NOMO-1 treated with DMSO at 0.1 percent for 48 hours (cell line): ENCODE measurements at regions not wholly inside any gene's neighbourhood (a gene's known extent, or its start where the extent isn't known, plus 50 kb on each side); places are given as distances from the start of the nearest gene placed in this dataset.

Source experiments
- DNase-seq: peaks from one replicate; lab custom pipeline; 2025; ENCODE audit not compliant: unreplicated experiment; lab: John Stamatoyannopoulos, UW

- DNase-seq: no peak
These were observed 267.9 kb downstream of the DLL1 start for GRCh38 chr6:170022827-170023619.

GRCh38 chr6:170022291-170022722, 268.6 kb downstream of the DLL1 start:
- DNase-seq: no peak

GRCh38 chr6:170021579-170021978, 269.3 kb downstream of the DLL1 start:
- DNase-seq: no peak

DNA sequence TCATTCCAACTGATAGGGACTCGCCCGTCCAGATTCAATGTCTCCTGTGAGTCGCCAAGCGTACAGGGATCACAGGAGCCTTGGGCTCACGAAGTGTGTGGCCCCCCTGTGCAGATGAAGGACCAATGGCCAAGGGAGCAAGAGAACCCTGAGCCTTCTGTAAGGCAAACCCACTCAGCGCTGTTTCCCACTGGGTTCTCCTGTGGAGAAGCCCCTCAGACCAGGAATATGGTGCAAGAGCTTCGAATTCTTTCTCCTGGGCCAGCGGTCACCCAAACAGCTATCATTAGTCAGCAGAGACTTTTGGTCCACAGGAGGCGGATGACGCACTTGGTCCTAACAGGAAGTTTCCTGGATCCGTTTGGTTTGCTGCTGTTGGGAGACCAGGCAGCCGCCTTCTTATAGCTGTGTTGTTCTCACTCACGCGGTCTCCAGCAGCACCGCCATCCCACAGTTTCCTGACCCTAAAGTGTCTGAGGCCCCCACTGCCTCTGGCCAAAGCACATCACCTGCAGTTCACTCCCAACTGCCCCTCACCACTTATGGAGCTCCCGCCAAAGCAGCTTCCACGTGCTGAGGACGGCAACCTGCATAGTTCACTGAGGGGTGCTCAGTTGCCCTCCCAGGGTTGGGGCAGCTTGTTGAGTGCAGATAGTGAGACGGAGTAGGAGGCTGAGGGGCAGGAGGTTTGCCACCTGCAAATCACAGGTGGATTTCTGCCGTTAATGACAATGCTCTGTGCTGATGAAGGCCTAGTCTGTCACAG, 268.6 kb downstream of the ERMARD start:
- no peak for DNase-seq

GRCh38 chr6:170018936-170019817, 267.8 kb downstream of the ERMARD start:
- DNase-seq: peak; percentile 51

DNA sequence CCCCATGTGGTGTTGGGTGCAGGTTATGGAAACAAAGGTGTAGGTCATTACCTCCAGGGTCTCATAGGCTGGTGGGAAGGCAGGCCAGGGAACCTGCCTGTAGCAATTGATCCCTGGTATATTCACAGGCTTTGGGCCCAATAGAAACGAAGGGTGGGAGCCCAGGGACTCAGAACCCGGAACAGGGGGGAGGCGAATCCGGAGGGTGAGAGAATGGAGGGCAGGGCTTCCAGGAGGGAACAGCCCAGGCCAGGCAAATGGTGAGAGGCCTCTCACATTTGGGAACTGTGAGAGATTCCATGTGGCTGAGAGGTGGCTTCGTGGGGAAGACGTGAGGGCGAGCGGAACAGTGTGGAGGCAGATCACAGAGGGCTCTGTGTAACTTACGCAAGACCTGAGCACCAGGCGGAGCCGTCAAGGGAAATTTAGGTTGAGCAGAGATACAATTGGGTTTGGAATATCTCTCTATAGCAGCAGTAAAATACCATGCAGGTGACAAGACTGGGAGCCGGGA, 267.1 kb downstream of the ERMARD start:
- DNase-seq: peak; percentile 65

DNA sequence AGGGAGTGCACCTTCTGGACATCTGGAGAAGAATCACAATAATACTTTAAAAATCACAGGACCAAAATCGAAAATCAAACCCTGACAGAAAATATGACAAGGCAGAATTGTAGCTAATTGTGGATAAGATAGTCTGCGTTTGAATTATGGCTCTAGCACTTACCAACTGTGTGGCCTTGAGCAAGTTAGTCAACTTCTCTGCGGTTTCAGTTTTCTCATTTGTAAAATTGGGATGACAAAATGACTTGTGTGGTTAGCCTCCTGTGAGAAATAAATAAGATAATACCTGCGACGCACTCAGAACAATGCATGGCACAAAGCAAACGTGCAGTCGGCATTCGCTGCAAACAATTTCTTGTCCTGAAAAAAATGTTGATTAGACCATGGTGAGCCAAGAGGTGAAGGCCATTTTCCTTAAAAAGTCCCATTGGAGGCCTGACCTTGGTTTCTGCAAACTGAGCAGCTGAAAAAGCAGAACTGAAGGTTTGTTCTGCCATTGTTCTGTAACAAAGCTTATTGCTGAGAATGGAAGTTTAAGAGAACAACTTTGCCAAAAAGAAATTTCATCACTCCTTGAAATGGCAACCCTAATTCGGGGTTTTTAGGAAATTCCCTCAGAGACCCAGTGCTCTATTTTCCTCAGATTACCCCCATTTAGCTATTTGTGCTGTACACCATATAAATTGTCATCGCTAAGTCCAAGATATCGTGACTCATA, 266.3 kb downstream of the ERMARD start:
- DNase-seq: peak; percentile 83

DNA sequence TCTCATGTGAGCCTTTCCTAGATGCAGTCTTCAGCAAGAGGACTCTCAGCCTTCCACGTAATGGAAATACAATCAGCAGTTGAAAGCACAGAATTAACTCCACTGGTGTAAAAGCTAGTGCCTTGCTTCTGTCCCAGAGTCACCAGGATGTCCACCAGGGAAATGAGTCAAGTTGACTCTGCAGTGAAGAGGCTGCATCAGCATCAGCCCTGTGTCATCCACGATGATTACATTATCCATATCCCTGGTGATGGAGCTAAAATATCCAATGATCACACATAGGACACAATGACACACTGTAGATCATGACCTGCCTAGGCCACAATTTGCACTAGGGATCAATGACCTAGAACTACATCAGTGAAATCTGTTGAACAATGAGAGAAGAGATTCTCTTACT, 262.4 kb downstream of the ERMARD start:
- no peak for DNase-seq

DNA sequence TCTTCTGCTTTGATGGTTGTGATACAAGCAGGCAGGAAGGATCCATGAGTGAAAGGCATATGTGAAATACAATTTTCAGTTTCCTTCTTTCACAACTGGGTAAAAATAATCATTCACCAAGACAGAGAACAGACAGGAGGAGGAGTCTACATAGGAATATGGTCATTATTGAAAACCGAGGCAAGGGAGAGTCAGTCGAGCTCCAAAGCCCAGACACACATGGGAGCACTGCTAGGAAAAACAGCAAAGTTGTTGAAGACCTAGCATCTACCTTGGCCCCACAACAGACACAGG, 260.6 kb downstream of the ERMARD start:
- peak; percentile 88 for DNase-seq

DNA sequence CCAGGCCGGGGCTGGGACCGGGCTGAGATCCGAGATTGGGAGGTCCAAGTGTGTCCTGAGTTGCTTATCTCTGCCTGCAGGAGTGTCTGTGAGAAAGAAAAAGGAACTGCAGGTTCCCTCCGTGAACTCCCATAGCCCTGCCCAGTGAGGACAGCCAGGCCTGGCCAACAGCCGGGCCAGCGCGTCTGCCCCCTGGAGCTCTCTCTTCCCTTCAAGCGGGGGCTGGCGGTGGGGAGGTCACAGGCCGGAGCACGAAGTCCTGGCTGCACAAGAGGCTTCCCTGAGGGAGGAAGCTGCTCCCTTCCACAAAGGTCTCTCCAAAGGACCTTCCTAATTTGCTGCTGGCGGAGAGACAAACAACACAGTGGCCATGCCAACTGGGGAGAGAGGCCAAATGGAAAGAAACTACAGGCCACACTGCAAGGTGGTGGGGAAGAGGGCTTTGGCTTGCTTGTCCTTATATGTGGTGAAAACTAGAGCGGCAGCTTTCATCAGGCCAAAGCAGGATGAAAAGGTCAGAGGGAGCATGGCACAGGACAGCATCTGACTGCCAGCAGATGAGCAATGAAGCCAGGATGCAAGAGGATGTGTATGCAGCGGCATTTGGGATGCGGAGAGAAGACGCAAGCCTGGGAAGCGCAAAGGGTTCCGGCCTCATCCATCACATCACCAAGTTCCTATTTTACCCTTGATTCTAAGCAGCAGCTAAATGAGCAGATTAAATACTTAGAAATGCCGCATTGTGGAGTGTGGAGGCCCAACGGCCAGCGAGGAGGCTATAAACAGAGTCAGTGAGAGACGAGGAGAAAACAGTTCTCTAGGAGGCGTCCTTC, 260.0 kb downstream of the ERMARD start:
- peak; percentile 10 for DNase-seq

GRCh38 chr6:170010665-170011203, 259.3 kb downstream of the ERMARD start:
- DNase-seq: no peak

- no peak for DNase-seq
These were observed 256.9 kb downstream of the ERMARD start for GRCh38 chr6:170008294-170008785.

DNA sequence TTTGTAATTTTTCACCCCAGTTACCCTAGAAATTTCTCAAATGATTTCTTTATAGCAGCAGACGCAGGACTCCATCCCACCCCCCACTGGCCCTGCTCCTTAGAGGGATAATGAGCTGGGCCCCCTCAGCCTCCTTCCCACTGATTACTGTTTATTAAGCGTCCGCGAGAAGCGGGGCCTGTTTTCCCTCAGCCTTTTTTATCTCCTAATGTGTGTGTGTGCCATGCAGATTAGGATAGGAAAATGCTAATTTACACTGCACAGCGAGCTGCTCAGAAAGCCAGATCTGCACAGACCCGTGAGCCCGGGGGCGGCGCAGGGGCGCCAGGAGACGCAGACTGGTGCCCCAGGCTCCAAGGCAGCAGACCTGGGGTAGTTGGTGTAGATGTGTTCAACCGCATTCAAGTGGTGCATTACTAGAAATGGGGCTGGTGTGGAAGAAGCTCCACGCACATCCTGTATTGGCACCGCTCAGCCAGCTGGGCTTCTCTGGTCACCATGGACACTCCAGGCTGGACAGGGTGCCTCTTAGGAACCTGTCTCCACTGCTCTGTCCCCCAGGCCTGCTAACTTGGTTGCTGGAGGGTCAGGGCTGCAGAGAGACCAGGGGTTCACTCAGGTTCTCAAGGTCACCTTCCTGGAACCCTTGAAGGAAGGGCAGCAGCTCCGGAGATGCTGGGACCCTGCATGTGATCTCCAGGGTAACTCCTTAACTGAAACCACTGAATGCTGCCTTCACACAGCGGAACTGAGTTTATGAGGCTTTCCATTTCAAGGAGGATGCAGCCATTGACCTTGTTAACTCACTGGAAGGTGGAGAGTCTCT, 256.3 kb downstream of the ERMARD start:
- DNase-seq: no peak

DNA sequence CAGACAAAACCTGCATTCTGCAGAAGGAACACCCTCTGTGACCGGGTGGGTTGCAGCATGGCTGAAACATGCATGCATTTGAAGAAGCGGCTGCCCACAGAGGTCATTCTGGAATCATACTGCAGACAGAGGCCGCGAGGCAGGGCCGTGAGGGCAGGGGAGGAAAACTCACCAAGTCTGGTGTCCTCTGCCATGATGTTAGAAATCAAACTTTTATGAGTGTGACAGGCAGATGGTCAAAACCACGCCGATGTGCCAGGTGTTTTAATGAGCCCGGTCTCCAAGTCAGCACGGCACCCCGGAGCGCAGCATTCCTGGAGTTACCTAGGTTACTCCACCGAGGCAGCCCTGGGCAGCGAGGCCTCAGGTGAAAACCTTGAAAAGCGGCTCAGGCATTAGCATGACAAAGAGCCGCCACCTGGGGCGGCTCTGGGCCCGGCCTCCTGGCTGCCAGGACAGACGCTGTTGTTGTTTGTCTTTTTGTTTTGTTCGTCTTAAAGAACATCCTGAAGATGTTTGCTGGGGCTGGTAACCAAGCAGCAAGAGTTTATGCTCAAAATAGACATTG, 255.6 kb downstream of the ERMARD start:
- DNase-seq: no peak

DNA sequence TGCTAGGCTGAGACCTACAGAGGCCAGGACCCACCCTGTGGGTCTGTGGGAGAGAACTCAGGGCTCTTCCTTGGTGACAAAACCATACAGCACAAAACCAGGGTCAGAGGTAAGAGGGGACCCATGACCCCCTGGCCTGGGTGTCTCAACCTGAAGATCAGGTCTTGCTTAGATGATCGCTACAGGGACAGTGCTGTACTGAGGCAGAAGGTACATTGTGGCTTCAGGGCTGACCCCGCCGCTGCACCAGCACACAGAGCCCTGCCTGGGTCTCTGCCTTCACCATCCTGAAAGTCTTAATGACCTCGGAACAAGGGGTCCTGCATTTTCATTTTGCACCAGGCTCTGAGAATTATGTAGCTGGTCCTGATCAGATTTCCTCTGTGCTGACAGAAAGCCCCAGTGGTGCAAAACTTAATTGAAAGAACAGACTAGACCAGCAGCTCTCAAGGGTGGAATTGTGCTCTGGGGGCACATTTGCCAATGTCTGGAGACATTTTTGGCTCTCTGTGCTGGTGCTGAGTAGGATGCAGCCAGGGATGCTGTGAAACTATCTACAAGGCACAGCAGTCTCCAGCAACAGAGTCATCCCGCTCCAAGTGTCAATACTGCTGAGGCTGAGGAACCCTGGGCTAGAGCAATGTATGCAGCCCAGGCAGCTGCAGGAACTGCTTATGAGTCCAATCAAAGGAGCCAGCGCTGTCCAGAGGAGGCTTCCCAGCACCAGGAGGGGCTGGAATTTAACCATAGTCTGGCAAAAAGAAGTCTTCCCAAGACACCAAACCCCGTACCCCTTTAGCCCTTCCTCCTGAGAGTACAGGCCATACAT, 254.9 kb downstream of the ERMARD start:
- no peak for DNase-seq

DNA sequence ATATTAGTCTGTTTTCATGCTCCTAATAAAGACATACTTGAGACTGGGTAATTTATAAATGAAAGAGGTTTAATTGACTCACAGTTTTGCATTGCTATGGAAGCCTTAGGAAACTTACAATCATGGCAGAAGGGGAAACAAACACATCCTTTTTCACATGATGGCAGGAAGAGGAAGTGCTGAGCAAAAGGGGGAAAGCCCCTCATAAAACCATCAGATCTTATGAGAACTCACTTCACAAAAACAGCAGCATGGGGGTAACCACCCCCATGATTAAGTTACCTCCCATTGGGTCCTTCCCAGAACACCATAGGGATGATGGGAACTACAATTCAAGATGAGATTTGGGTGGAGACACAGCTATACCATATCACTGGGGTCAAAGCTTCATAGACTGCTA, 254.2 kb downstream of the ERMARD start:
- peak; percentile 18 for DNase-seq

DNA sequence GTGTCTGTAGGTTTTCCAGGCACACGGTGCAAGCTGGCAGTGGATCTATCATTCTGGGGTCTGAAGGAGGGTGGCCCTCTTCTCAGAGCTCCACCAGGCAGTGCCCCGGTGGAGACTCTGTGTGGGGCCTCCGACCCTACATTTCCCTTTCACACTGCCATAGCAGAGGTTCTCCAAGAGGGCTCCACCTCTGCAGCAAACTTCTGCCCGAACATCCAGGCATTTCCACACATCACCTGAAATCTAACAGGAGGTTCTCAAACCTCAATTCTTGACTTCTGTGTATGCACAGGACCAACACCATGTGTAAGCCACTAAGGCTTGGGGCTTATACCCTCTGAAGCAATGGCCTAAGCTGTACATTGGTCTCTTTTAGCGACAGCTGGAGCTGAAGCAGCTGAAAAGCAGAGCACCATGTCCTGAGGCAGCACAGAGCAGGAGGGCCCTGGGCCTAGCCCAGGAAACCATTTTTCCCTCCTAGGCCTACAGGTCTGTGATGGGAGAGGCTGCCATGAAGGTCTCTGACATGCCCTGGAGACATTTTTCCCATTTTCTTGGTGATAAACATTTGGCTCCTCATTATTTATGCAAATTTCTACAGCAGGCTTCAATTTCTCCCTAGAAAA, 253.3 kb downstream of the ERMARD start:
- no peak for DNase-seq
